ENCODE measurements at regions not wholly inside any gene's neighbourhood (a gene's known extent, or its start where the extent isn't known, plus 50 kb on each side); places are given as distances from the start of the nearest gene placed in this dataset.
"Not testable (repeated sequence)": the region's sequence is repeated elsewhere in the genome, so short reads cannot be mapped to it uniquely, and the experiment has no call there.

- DNase-seq: no peak
Measured at GRCh38 chr9:115855458-115856133, 298.0 kb upstream of the PAPPA start.

GRCh38 chr9:115858421-115858820 is 295.2 kb upstream of the PAPPA start:
- H3K9me3 Mint-ChIP-seq (ENCODE audit: unreplicated experiment); H3K27me3 Mint-ChIP-seq (ENCODE audit: unreplicated experiment); H3K27ac Mint-ChIP-seq (ENCODE audit: unreplicated experiment); H3K4me1 Mint-ChIP-seq (ENCODE audit: low read depth, unreplicated experiment); H3K4me3 Mint-ChIP-seq (ENCODE audit: unreplicated experiment); DNase-seq; H3K36me3 Mint-ChIP-seq (ENCODE audit: unreplicated experiment): not testable (repeated sequence)

More at GRCh38 chr9:115855458-115856133, 298.0 kb upstream of the PAPPA start:
- H3K9me3 Mint-ChIP-seq (ENCODE audit: unreplicated experiment): peaks cover 5% of the 10 kb centered on the region
- no peaks in the 10 kb centered on the region for H3K27me3 Mint-ChIP-seq (ENCODE audit: unreplicated experiment)
- TF ChIP-seq, protein P1, sequence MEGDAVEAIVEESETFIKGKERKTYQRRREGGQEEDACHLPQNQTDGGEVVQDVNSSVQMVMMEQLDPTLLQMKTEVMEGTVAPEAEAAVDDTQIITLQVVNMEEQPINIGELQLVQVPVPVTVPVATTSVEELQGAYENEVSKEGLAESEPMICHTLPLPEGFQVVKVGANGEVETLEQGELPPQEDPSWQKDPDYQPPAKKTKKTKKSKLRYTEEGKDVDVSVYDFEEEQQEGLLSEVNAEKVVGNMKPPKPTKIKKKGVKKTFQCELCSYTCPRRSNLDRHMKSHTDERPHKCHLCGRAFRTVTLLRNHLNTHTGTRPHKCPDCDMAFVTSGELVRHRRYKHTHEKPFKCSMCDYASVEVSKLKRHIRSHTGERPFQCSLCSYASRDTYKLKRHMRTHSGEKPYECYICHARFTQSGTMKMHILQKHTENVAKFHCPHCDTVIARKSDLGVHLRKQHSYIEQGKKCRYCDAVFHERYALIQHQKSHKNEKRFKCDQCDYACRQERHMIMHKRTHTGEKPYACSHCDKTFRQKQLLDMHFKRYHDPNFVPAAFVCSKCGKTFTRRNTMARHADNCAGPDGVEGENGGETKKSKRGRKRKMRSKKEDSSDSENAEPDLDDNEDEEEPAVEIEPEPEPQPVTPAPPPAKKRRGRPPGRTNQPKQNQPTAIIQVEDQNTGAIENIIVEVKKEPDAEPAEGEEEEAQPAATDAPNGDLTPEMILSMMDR (IDR thresholded peaks at IDR 0.05; ENCODE audit: partially characterized antibody, unreplicated experiment): no peak
- H3K4me1 Mint-ChIP-seq (ENCODE audit: low read depth, unreplicated experiment): no peaks in the 10 kb centered on the region
- no peak overlapping the region for H3K4me3 Mint-ChIP-seq (ENCODE audit: unreplicated experiment)
- H3K27ac Mint-ChIP-seq (ENCODE audit: unreplicated experiment): no peak overlapping the region
- H3K36me3 Mint-ChIP-seq (ENCODE audit: unreplicated experiment): no peaks in the 10 kb centered on the region

- no peaks in the 10 kb centered on the region for H3K4me1 Mint-ChIP-seq (ENCODE audit: low read depth, unreplicated experiment)
- H3K36me3 Mint-ChIP-seq (ENCODE audit: unreplicated experiment): no peaks in the 10 kb centered on the region
- no peaks in the 10 kb centered on the region for H3K27me3 Mint-ChIP-seq (ENCODE audit: unreplicated experiment)
- H3K4me3 Mint-ChIP-seq (ENCODE audit: unreplicated experiment): no peak overlapping the region
- no peak overlapping the region for H3K27ac Mint-ChIP-seq (ENCODE audit: unreplicated experiment)
- TF ChIP-seq, protein P1 (IDR thresholded peaks at IDR 0.05; ENCODE audit: partially characterized antibody, unreplicated experiment): no peak
- peaks cover 5% of the 10 kb centered on the region for H3K9me3 Mint-ChIP-seq (ENCODE audit: unreplicated experiment)
- no peak for DNase-seq
Measured at GRCh38 chr9:115862021-115862420, 291.6 kb upstream of the PAPPA start.

DNA sequence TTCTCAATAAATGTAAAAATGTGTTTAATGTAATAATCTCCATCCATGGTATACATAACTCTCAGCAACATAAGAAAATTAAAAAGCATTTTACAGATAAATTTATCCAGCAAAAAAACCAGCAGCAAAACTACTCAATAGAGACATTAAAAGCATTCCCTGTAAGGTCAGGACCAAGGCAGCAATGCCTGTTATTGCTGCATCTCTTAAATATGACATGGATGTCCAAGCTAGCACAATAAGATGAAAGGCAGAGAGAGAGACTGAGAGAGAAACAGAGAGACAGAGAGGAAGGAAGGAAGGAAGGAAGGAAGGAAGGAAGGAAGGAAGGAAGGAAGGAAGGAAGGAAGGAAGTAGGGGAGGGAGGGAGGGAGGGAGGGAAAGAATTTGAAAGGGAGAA is 289.0 kb upstream of the PAPPA start:
- H3K4me1 Mint-ChIP-seq (ENCODE audit: low read depth, unreplicated experiment): no peaks in the 10 kb centered on the region

GRCh38 chr9:115867326-115867725 is 286.3 kb upstream of the PAPPA start:
- H3K4me1 Mint-ChIP-seq (ENCODE audit: low read depth, unreplicated experiment): no peaks in the 10 kb centered on the region
- no peak for DNase-seq
- H3K27ac Mint-ChIP-seq (ENCODE audit: unreplicated experiment): no peak overlapping the region
- no peaks in the 10 kb centered on the region for H3K36me3 Mint-ChIP-seq (ENCODE audit: unreplicated experiment)
- TF ChIP-seq, protein P1 (IDR thresholded peaks at IDR 0.05; ENCODE audit: partially characterized antibody, unreplicated experiment): no peak
- H3K27me3 Mint-ChIP-seq (ENCODE audit: unreplicated experiment): no peaks in the 10 kb centered on the region
- no peaks in the 10 kb centered on the region for H3K9me3 Mint-ChIP-seq (ENCODE audit: unreplicated experiment)
- no peak overlapping the region for H3K4me3 Mint-ChIP-seq (ENCODE audit: unreplicated experiment)

More for the DNA sequence above, 289.0 kb upstream of the PAPPA start:
- H3K27me3 Mint-ChIP-seq (ENCODE audit: unreplicated experiment): no peaks in the 10 kb centered on the region
- no peak for DNase-seq
- H3K27ac Mint-ChIP-seq (ENCODE audit: unreplicated experiment): no peak overlapping the region
- no peak overlapping the region for H3K4me3 Mint-ChIP-seq (ENCODE audit: unreplicated experiment)
- H3K36me3 Mint-ChIP-seq (ENCODE audit: unreplicated experiment): no peaks in the 10 kb centered on the region
- TF ChIP-seq, protein P1 (IDR thresholded peaks at IDR 0.05; ENCODE audit: partially characterized antibody, unreplicated experiment): no peak
- peaks cover under 1% of the 10 kb centered on the region for H3K9me3 Mint-ChIP-seq (ENCODE audit: unreplicated experiment)

All from glutamatergic neuron (in vitro differentiated cells).